ENCODE measurements at regions not wholly inside any gene's neighbourhood (a gene's known extent, or its start where the extent isn't known, plus 50 kb on each side); places are given as distances from the start of the nearest gene placed in this dataset.

- no peaks in the 10 kb centered on the region for H3K9me3 ChIP-seq
- TF ChIP-seq CTCF (IDR thresholded peaks at IDR 0.05) (no peak), POLR2A (IDR thresholded peaks at IDR 0.05) (no peak)
- no peaks in the 10 kb centered on the region for H3K27me3 ChIP-seq
- DNase-seq (peak in 2 of 3 donors; percentile 14 to 48), ATAC-seq (no peak)
- H3K4me1 ChIP-seq = no peaks in the 10 kb centered on the region
- H3K4me3 ChIP-seq = no peak overlapping the region
- no peak overlapping the region for H3K27ac ChIP-seq
- intact Hi-C loops (cut with DNase I) = no loop called here
- 96% methylated on average over 44 of the region's 55 CpGs for WGBS (ENCODE audit: insufficient coverage, low coverage, low lambda C conversion rate, missing lambda C conversion rate)
- H3K36me3 ChIP-seq = no peaks in the 10 kb centered on the region
These were observed 128.1 kb downstream of the SIK1 start for GRCh38 chr21:43298546-43299440.

GRCh38 chr21:43297989-43298388 lies 128.9 kb downstream of the SIK1 start:
- no peak overlapping the region for H3K4me3 ChIP-seq
- H3K4me1 ChIP-seq = no peaks in the 10 kb centered on the region
- DNase-seq (peak in 1 of 3 donors; percentile 55), ATAC-seq (no peak)
- no peak overlapping the region for H3K27ac ChIP-seq
- H3K36me3 ChIP-seq = no peaks in the 10 kb centered on the region
- intact Hi-C loops (cut with DNase I) = no loop called here
- WGBS (ENCODE audit: insufficient coverage, low coverage, low lambda C conversion rate, missing lambda C conversion rate) = no CpG with 5 or more reads among the region's 11 CpGs
- TF ChIP-seq POLR2A (IDR thresholded peaks at IDR 0.05) (no peak), CTCF (IDR thresholded peaks at IDR 0.05) (no peak)
- no peaks in the 10 kb centered on the region for H3K27me3 ChIP-seq
- H3K9me3 ChIP-seq = no peaks in the 10 kb centered on the region

GRCh38 chr21:43297391-43297981 lies 128.7 kb downstream of the CRYAA start:
- Histone ChIP-seq H3K4me3 (no peak overlapping the region), H3K27me3 (no peaks in the 10 kb centered on the region), H3K4me1 (no peaks in the 10 kb centered on the region), H3K27ac (no peak overlapping the region), H3K9me3 (no peaks in the 10 kb centered on the region), H3K36me3 (no peaks in the 10 kb centered on the region)
- no peak for ATAC-seq
- no peak for TF ChIP-seq CTCF (IDR thresholded peaks at IDR 0.05)
- no peak for TF ChIP-seq POLR2A (IDR thresholded peaks at IDR 0.05)
- intact Hi-C loops (cut with DNase I) = no loop called here
- DNase-seq = peak in 2 of 3 donors; percentile 10 to 30
- no CpG with 5 or more reads among the region's 18 CpGs for WGBS (ENCODE audit: insufficient coverage, low coverage, low lambda C conversion rate, missing lambda C conversion rate)

- intact Hi-C loops (cut with DNase I) = no loop called here
- H3K27me3 ChIP-seq = no peaks in the 10 kb centered on the region
- no peaks in the 10 kb centered on the region for H3K36me3 ChIP-seq
- no peak overlapping the region for H3K27ac ChIP-seq
- H3K9me3 ChIP-seq = no peaks in the 10 kb centered on the region
- no peak overlapping the region for H3K4me3 ChIP-seq
- ATAC-seq (no peak), DNase-seq (no peak)
- TF ChIP-seq POLR2A (IDR thresholded peaks at IDR 0.05) (no peak), CTCF (IDR thresholded peaks at IDR 0.05) (no peak)
- no peaks in the 10 kb centered on the region for H3K4me1 ChIP-seq
- 91% methylated on average over 7 of the region's 14 CpGs for WGBS (ENCODE audit: insufficient coverage, low coverage, low lambda C conversion rate, missing lambda C conversion rate)
These were observed 126.5 kb downstream of the CRYAA start for GRCh38 chr21:43295066-43295958.
